Peyer's patch (tissue), 4 donors: ENCODE measurements at regions not wholly inside any gene's neighbourhood (a gene's known extent, or its start where the extent isn't known, plus 50 kb on each side); places are given as distances from the start of the nearest gene placed in this dataset.

Experiments
- DNase-seq, 3 donors: peaks; one replicate each; pipeline ENCODE4 v3.0.0-alpha.2; 2017 to 2019
- H3K27ac ChIP-seq, 4 donors: fragments of 200-600 bp; sonication (generic); one replicate each; pipeline ENCODE4 v1.5.1; 2016 to 2019
- H3K27me3 ChIP-seq, 2 donors: fragments of 200-600 bp; sonication (generic); one replicate each; pipeline ENCODE4 v1.5.1; 2019
- H3K36me3 ChIP-seq, 3 donors: fragments of 200-600 bp; sonication (generic); one replicate each; pipeline ENCODE4 v1.5.1; 2016 to 2019
- H3K4me1 ChIP-seq, 4 donors: fragments of 200-600 bp; sonication (generic); one replicate each; pipeline ENCODE4 v1.5.1; 2016 to 2019
- H3K4me3 ChIP-seq, 4 donors: fragments of 200-600 bp; sonication (generic); 1 replicate in 3 of 4; 2 replicates in 1 of 4; pipeline ENCODE4 v1.5.1; 2016 to 2019; ENCODE audit warnings: mild to moderate bottlenecking in 1 of 4
- H3K9me3 ChIP-seq, 4 donors: fragments of 200-600 bp; sonication (generic); one replicate each; pipeline ENCODE4 v1.5.1; 2016 to 2019; ENCODE audit warnings: mild to moderate bottlenecking in 1 of 4
- POLR2A ChIP-seq, 2 donors: fragments of 450-650 bp; IDR thresholded peaks; one replicate each; pipeline ENCODE4 v1.5.1; 2017; ENCODE audit warnings: antibody characterized with exemption in 2 of 2, mild to moderate bottlenecking in 2 of 2, moderate library complexity in 2 of 2
- TF ChIP-seq, protein P1 (sequence below), 6 experiments: fragments of 450-650 bp in 4 of 6; fragments of 200-600 bp in 2 of 6; sonication (generic) in 1 of 6; IDR thresholded peaks; one replicate each; pipeline ENCODE4 v1.5.1; 2017 to 2019; ENCODE audit warnings: antibody characterized with exemption in 6 of 6, mild to moderate bottlenecking in 3 of 6, moderate library complexity in 1 of 6

GRCh38 chr10:125548356-125548755 lies 134.6 kb downstream of the TEX36 start:
- Histone ChIP-seq H3K27me3 (no peaks in the 10 kb centered on the region), H3K36me3 (no peaks in the 10 kb centered on the region), H3K27ac (no peak overlapping the region), H3K4me3 (no peak overlapping the region), H3K9me3 (no peaks in the 10 kb centered on the region), H3K4me1 (no peaks in the 10 kb centered on the region)
- DNase-seq: no peak
- TF ChIP-seq, protein P1, sequence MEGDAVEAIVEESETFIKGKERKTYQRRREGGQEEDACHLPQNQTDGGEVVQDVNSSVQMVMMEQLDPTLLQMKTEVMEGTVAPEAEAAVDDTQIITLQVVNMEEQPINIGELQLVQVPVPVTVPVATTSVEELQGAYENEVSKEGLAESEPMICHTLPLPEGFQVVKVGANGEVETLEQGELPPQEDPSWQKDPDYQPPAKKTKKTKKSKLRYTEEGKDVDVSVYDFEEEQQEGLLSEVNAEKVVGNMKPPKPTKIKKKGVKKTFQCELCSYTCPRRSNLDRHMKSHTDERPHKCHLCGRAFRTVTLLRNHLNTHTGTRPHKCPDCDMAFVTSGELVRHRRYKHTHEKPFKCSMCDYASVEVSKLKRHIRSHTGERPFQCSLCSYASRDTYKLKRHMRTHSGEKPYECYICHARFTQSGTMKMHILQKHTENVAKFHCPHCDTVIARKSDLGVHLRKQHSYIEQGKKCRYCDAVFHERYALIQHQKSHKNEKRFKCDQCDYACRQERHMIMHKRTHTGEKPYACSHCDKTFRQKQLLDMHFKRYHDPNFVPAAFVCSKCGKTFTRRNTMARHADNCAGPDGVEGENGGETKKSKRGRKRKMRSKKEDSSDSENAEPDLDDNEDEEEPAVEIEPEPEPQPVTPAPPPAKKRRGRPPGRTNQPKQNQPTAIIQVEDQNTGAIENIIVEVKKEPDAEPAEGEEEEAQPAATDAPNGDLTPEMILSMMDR (IDR thresholded peaks at IDR 0.05): no peak
- no peak for TF ChIP-seq POLR2A (IDR thresholded peaks at IDR 0.05)

DNA sequence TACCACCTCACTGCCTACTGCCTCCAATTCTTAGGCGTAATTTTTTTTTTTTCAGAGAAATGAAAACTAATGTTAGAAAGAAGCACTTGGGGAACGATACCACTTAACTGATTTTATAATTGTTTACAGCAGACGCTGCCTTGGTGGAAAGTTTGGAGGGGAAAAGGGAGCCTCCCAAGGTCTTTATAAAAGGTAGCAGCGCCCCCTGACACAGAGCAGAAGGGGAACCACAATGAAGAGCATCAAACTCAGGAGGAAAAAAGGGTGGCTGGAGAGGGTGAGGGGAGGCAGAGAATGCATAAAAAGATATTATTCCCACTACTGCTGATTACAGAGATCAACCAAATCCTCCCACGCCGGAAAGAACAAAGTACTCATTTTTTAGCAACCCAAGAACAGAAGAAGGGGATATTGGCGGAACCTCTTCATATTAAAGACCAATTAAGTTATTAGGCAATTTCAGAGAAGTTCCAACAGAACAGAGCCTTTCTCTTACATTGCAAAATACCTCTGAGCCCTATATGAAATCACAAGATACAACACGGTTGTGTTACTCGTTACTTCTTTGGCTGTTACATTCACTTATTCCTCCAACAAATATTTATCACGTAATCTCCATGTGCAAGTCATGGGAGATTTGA lies 135.8 kb downstream of the TEX36 start:
- DNase-seq: no peak
- Histone ChIP-seq H3K4me1 (no peaks in the 10 kb centered on the region), H3K27ac (no peak overlapping the region), H3K9me3 (no peaks in the 10 kb centered on the region), H3K4me3 (no peak overlapping the region), H3K36me3 (no peaks in the 10 kb centered on the region), H3K27me3 (no peaks in the 10 kb centered on the region)
- TF ChIP-seq POLR2A (IDR thresholded peaks at IDR 0.05): no peak
- TF ChIP-seq, protein P1 (IDR thresholded peaks at IDR 0.05): no peak

DNA sequence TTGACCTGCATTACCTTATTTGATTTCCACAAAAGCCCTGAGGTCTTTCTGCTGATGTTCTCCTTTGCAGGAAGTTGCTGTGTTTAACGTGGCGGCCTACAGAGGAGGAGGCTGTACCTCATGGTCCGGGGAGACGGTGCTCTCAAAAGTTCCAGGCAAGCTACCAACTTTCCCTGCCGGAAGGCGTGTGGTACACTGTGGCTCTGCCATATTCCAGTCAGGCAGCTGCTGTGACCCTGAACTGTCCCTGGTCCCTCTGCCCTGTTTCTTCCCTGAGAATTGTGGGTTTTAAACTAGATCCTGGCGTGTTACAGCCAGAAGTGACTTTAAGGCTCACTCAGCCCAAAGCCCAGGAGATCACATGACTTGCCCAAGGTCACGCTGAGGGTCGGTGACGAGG lies 139.2 kb downstream of the TEX36 start:
- Histone ChIP-seq H3K27me3 (no peaks in the 10 kb centered on the region), H3K36me3 (no peaks in the 10 kb centered on the region), H3K9me3 (no peaks in the 10 kb centered on the region), H3K4me3 (no peak overlapping the region), H3K4me1 (no peaks in the 10 kb centered on the region), H3K27ac (no peak overlapping the region)
- no peak for TF ChIP-seq POLR2A (IDR thresholded peaks at IDR 0.05)
- TF ChIP-seq, protein P1 (IDR thresholded peaks at IDR 0.05): no peak
- no peak for DNase-seq

DNA sequence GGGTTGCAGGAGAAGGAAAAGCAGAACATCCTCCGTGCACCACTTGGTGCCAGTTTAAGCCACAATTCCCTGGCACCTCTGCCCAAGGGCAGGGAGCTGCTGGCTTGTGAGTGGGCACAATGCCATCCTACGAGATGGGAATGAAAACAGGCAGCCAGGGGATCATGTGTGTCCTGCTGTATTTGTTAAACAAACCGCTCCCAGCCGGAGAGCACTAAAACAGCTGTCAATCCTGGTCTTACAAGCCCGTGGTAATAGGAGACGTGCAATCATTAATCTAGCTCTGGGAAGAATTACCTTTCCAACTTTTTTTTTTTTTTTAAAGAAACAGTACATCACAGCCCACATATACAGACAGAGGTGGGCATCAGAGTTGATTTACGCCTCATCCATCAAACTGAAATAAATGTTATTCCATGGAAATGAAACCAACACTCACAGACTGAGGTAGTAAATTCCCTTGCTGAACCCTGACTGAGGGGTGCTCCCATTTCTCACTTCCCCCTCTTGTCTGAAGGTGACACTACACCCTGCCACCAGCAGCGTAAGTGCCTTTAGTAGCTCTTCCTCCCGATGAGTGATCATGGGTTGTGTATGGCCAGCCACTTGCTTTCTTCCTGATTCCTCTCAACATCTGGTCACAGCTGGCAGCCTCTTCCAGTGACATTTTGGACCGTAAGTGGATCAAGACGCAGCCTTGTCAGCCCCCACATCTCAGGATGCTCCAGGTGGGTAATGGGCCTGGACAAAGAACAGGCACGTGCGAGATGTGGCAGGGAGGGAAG lies 143.8 kb downstream of the TEX36 start:
- Histone ChIP-seq H3K4me1 (no peaks in the 10 kb centered on the region), H3K27me3 (no peaks in the 10 kb centered on the region), H3K4me3 (no peak overlapping the region), H3K9me3 (no peaks in the 10 kb centered on the region), H3K36me3 (no peaks in the 10 kb centered on the region), H3K27ac (no peak overlapping the region)
- DNase-seq: peak in 1 of 3 donors; percentile 52
- no peak for TF ChIP-seq POLR2A (IDR thresholded peaks at IDR 0.05)
- TF ChIP-seq, protein P1 (IDR thresholded peaks at IDR 0.05): no peak

- Histone ChIP-seq H3K27me3 (no peaks in the 10 kb centered on the region), H3K27ac (no peak overlapping the region), H3K4me3 (no peak overlapping the region), H3K4me1 (no peaks in the 10 kb centered on the region), H3K9me3 (no peaks in the 10 kb centered on the region), H3K36me3 (no peaks in the 10 kb centered on the region)
- TF ChIP-seq, protein P1 (IDR thresholded peaks at IDR 0.05): no peak
- TF ChIP-seq POLR2A (IDR thresholded peaks at IDR 0.05): no peak
- no peak for DNase-seq
Observed at GRCh38 chr10:125536236-125536635, 146.7 kb downstream of the TEX36 start.
